IMR-90 (cell line): ENCODE measurements at regions not wholly inside any gene's neighbourhood (a gene's known extent, or its start where the extent isn't known, plus 50 kb on each side); places are given as distances from the start of the nearest gene placed in this dataset.

Source experiments
- CEBPB ChIP-seq: IDR thresholded peaks from 2 replicates; pipeline ENCODE4 v1.6.1; 2012; ENCODE audit warnings: low read depth, low read length, improper control_type of control experiment
- CTCF ChIP-seq: conservative IDR thresholded peaks from 2 replicates; pipeline ENCODE4 v1.5.1; 2012; ENCODE audit warnings: mild to moderate bottlenecking, low read depth, low read length, improper control_type of control experiment
- FOS ChIP-seq: fragments of 150-350 bp; IDR thresholded peaks from 2 replicates; pipeline ENCODE4 v1.6.1; 2016; ENCODE audit warnings: low read depth, low read length

- TF ChIP-seq CTCF (no peak), CEBPB (no peak), FOS (no peak)
Measured at GRCh38 chr2:198596985-198597384, 792.6 kb downstream of the PLCL1 start.
